IMR-90 (cell line): ENCODE measurements at regions not wholly inside any gene's neighbourhood (a gene's known extent, or its start where the extent isn't known, plus 50 kb on each side); places are given as distances from the start of the nearest gene placed in this dataset.

Experiments used
- ATAC-seq: fragments of 200-7000 bp; cut with Tn5 transposase; 2 replicates; pipeline ENCODE4 v1.9.1; 2020; ENCODE audit warnings: low read depth, mild to moderate bottlenecking, moderate library complexity
- BruUV-seq: library from RNA; stranded (reverse); fragments of 400-500 nt; replicated peaks from 2 replicates; lab custom pipeline; 2021; lab: Mats Ljungman, UMichigan
- CTCF ChIA-PET: fragments of 300-600 bp; formaldehyde crosslinking; extraction: SDS; loops from one replicate; lab custom pipeline; 2021; ENCODE audit warnings: antibody characterized with exemption; lab: Yijun Ruan, JAX
- POLR2A ChIA-PET: fragments of 300-600 bp; sonication (Branson Sonifier 250); formaldehyde crosslinking; loops from one replicate; lab custom pipeline; 2022; ENCODE audit warnings: antibody characterized with exemption; ENCODE audit not compliant: unreplicated experiment; lab: Charles Lee
- DNase-seq: peaks from one replicate; pipeline ENCODE4 v3.0.0; 2013
- H2AFZ ChIP-seq: replicated peaks from 2 replicates; pipeline ENCODE3; 2013; ENCODE audit warnings: low read length, mild to moderate bottlenecking; ENCODE audit not compliant: poor library complexity
- H2AK5ac ChIP-seq: 2 replicates; pipeline ENCODE4 v1.6.1; 2013; ENCODE audit warnings: low read depth, low read length, inconsistent platforms
- H2AK9ac ChIP-seq: replicated peaks from 2 replicates; pipeline ENCODE3; 2013; ENCODE audit warnings: mild to moderate bottlenecking, low read depth, low read length, moderate library complexity; ENCODE audit not compliant: poor library complexity
- H2BK120ac ChIP-seq: 2 replicates; pipeline ENCODE4 v1.6.1; 2013; ENCODE audit warnings: low read depth, low read length, inconsistent platforms
- H2BK15ac ChIP-seq: 3 replicates; pipeline ENCODE4 v1.6.1; 2013; ENCODE audit warnings: low read depth, low read length, inconsistent platforms
- H2BK20ac ChIP-seq: 2 replicates; pipeline ENCODE4 v1.6.1; 2013; ENCODE audit warnings: low read depth, mild to moderate bottlenecking, inconsistent platforms, low read length, moderate library complexity
- H2BK5ac ChIP-seq: 2 replicates; pipeline ENCODE4 v1.6.1; 2013; ENCODE audit warnings: mild to moderate bottlenecking, low read depth, low read length, inconsistent platforms; ENCODE audit not compliant: poor library complexity, severe bottlenecking
- H3K14ac ChIP-seq: replicated peaks from 2 replicates; pipeline ENCODE4 v1.6.1; 2013; ENCODE audit warnings: low read depth, low read length, inconsistent platforms
- H3K18ac ChIP-seq: 2 replicates; pipeline ENCODE4 v1.6.1; 2013; ENCODE audit warnings: low read depth, low read length, control low read depth
- H3K23ac ChIP-seq: 2 replicates; pipeline ENCODE4 v1.6.1; 2013; ENCODE audit warnings: low read depth, low read length, inconsistent platforms
- H3K27ac ChIP-seq: 2 replicates; pipeline ENCODE4 v1.5.1; 2013; ENCODE audit warnings: mild to moderate bottlenecking, control low read depth, low read length; ENCODE audit not compliant: insufficient read depth
- H3K27me3 ChIP-seq: 2 replicates; pipeline ENCODE4 v1.6.1; 2013; ENCODE audit warnings: low read length; ENCODE audit not compliant: control insufficient read depth, insufficient read depth
- H3K36me3 ChIP-seq: 2 replicates; pipeline ENCODE4 v1.6.1; 2013; ENCODE audit warnings: low read length, mixed read lengths; ENCODE audit not compliant: control insufficient read depth, insufficient read depth
- H3K4ac ChIP-seq: 2 replicates; pipeline ENCODE4 v1.6.1; 2013; ENCODE audit warnings: low read depth, low read length, inconsistent platforms
- H3K4me1 ChIP-seq: 2 replicates; pipeline ENCODE4 v1.6.1; 2013; ENCODE audit warnings: low read length, mixed read lengths; ENCODE audit not compliant: control insufficient read depth, insufficient read depth
- H3K4me2 ChIP-seq: 2 replicates; pipeline ENCODE4 v1.6.1; 2013; ENCODE audit warnings: low read depth, mild to moderate bottlenecking, control low read depth, low read length, moderate library complexity
- H3K4me3 ChIP-seq: 2 replicates; pipeline ENCODE4 v1.5.1; 2013; ENCODE audit warnings: low read depth, mild to moderate bottlenecking, control low read depth, low read length, moderate library complexity; ENCODE audit not compliant: insufficient read depth
- H3K56ac ChIP-seq: 2 replicates; pipeline ENCODE4 v1.6.1; 2013; ENCODE audit warnings: low read length, inconsistent platforms; ENCODE audit not compliant: insufficient read depth; ENCODE audit errors: extremely low read depth
- H3K79me1 ChIP-seq, 2 experiments: 2 replicates each; pipeline ENCODE4 v1.6.1; 2013; ENCODE audit warnings: low read length in 2 of 2, inconsistent platforms in 1 of 2, low read depth in 1 of 2
- H3K9ac ChIP-seq: 2 replicates; pipeline ENCODE4 v1.6.1; 2013; ENCODE audit warnings: low read depth, low read length, control low read depth
- H3K9me1 ChIP-seq: 2 replicates; pipeline ENCODE4 v1.6.1; 2013; ENCODE audit warnings: low read length, inconsistent platforms; ENCODE audit not compliant: insufficient read depth
- H3K9me3 ChIP-seq: 2 replicates; pipeline ENCODE4 v1.6.1; 2013; ENCODE audit warnings: low read length; ENCODE audit not compliant: control insufficient read depth, insufficient read depth
- H4K20me1 ChIP-seq: 2 replicates; pipeline ENCODE4 v1.6.1; 2013; ENCODE audit warnings: low read length, inconsistent platforms; ENCODE audit not compliant: insufficient read depth
- H4K5ac ChIP-seq: 2 replicates; pipeline ENCODE4 v1.6.1; 2013; ENCODE audit warnings: mild to moderate bottlenecking, low read depth, low read length, control low read depth
- H4K8ac ChIP-seq, 2 experiments: 2 replicates each; pipeline ENCODE4 v1.6.1; 2013; ENCODE audit warnings: low read depth in 2 of 2, low read length in 2 of 2, control low read depth in 1 of 2, inconsistent platforms in 1 of 2
- H4K91ac ChIP-seq: 2 replicates; pipeline ENCODE4 v1.6.1; 2013; ENCODE audit warnings: low read depth, low read length, inconsistent platforms; ENCODE audit not compliant: insufficient read depth
- BHLHE40 ChIP-seq: fragments of 150-350 bp; IDR thresholded peaks from 2 replicates; pipeline ENCODE4 v1.6.1; 2016; ENCODE audit warnings: mild to moderate bottlenecking, low read depth, low read length
- CEBPB ChIP-seq: IDR thresholded peaks from 2 replicates; pipeline ENCODE4 v1.6.1; 2012; ENCODE audit warnings: low read depth, low read length, improper control_type of control experiment
- CHD1 ChIP-seq: IDR thresholded peaks from 2 replicates; pipeline ENCODE4 v1.6.1; 2012; ENCODE audit warnings: low read depth, low read length, improper control_type of control experiment
- CTCF ChIP-seq: conservative IDR thresholded peaks from 2 replicates; pipeline ENCODE4 v1.5.1; 2012; ENCODE audit warnings: mild to moderate bottlenecking, low read depth, low read length, improper control_type of control experiment
- ELK1 ChIP-seq: fragments of 150-350 bp; IDR thresholded peaks from 2 replicates; pipeline ENCODE4 v1.6.1; 2016; ENCODE audit warnings: low read depth, mild to moderate bottlenecking, low read length, moderate library complexity, borderline replicate concordance
- FOS ChIP-seq: fragments of 150-350 bp; IDR thresholded peaks from 2 replicates; pipeline ENCODE4 v1.6.1; 2016; ENCODE audit warnings: low read depth, low read length
- MAFK ChIP-seq: IDR thresholded peaks from 2 replicates; pipeline ENCODE4 v1.6.1; 2012; ENCODE audit warnings: low read depth, low read length, improper control_type of control experiment
- MAZ ChIP-seq: IDR thresholded peaks from 2 replicates; pipeline ENCODE4 v1.6.1; 2012; ENCODE audit warnings: low read depth, mild to moderate bottlenecking, low read length, improper control_type of control experiment, moderate library complexity, borderline replicate concordance
- MXI1 ChIP-seq: IDR thresholded peaks from 2 replicates; pipeline ENCODE4 v1.6.1; 2012; ENCODE audit warnings: low read depth, mild to moderate bottlenecking, low read length, moderate library complexity, borderline replicate concordance
- NFE2L2 ChIP-seq: fragments of 150-350 bp; IDR thresholded peaks from 2 replicates; pipeline ENCODE4 v1.6.1; 2016; ENCODE audit warnings: low read depth, mild to moderate bottlenecking, low read length
- POLR2A ChIP-seq: IDR thresholded peaks from 2 replicates; pipeline ENCODE4 v1.6.1; 2012; ENCODE audit warnings: mild to moderate bottlenecking, low read depth, low read length
- RAD21 ChIP-seq: IDR thresholded peaks from 2 replicates; pipeline ENCODE4 v1.6.1; 2012; ENCODE audit warnings: low read length, improper control_type of control experiment
- RCOR1 ChIP-seq: IDR thresholded peaks from 2 replicates; pipeline ENCODE4 v1.6.1; 2012; ENCODE audit warnings: mild to moderate bottlenecking, low read length, improper control_type of control experiment; ENCODE audit not compliant: insufficient replicate concordance
- RFX5 ChIP-seq: IDR thresholded peaks from 2 replicates; pipeline ENCODE4 v1.8.0; 2012; ENCODE audit warnings: low read depth, mild to moderate bottlenecking, low read length, moderate library complexity
- SMC3 ChIP-seq: fragments of 150-350 bp; IDR thresholded peaks from 2 replicates; pipeline ENCODE4 v1.6.1; 2016; ENCODE audit warnings: low read depth, mild to moderate bottlenecking, antibody characterized with exemption, low read length, moderate library complexity
- USF2 ChIP-seq: fragments of 150-350 bp; IDR thresholded peaks from 2 replicates; pipeline ENCODE4 v1.6.1; 2017; ENCODE audit warnings: mild to moderate bottlenecking, antibody characterized with exemption, low read length, low read depth
- WGBS, 2 experiments: methylation state at CpG; one replicate each; pipeline versions ENCODE4 v1.1.5 to v1.1.7; 2013; ENCODE audit warnings: missing lambda C conversion rate in 2 of 2; ENCODE audit not compliant: insufficient read length in 1 of 2; ENCODE audit errors: extremely low coverage in 2 of 2; 5-methylcytosine and 5-hydroxymethylcytosine counted together
- dilution Hi-C: fragments of 300-500 bp; cut with HindIII; formaldehyde crosslinking; loops from one replicate; pipeline ENCODE4 v1.14.3; 2018; ENCODE audit warnings: low sequenced_read_pairs; ENCODE audit not compliant: unreplicated experiment
- in situ Hi-C: fragments of 300-500 bp; cut with MboI; formaldehyde crosslinking; loops from 3 replicates; pipeline ENCODE4 v1.14.3; 2019; ENCODE audit warnings: low sequenced_read_pairs, inconsistent platforms, mixed read lengths
- intact Hi-C: fragments of 100-400 bp; cut with micrococcal nuclease; formaldehyde crosslinking; loops from 2 replicates; pipeline ENCODE4 v1.10.0; 2022

- no peak overlapping the region for H3K4ac ChIP-seq
- no peaks in the 10 kb centered on the region for H3K79me1 ChIP-seq
- POLR2A ChIA-PET: no interaction called here
- no peak for TF ChIP-seq USF2
- no peak for TF ChIP-seq FOS
- no peak for TF ChIP-seq SMC3
- no peak for TF ChIP-seq CHD1
- TF ChIP-seq ELK1: no peak
- no peak for TF ChIP-seq BHLHE40
- no peak for TF ChIP-seq CTCF
- no peak for TF ChIP-seq POLR2A
- no peak for TF ChIP-seq CEBPB
- TF ChIP-seq RCOR1: no peak
- TF ChIP-seq RFX5: no peak
- no peak for TF ChIP-seq RAD21
- TF ChIP-seq MXI1: no peak
- no peak for TF ChIP-seq MAFK
- TF ChIP-seq NFE2L2: no peak
- no peak for TF ChIP-seq MAZ
- no peaks in the 10 kb centered on the region for H3K36me3 ChIP-seq
- H3K9me1 ChIP-seq: no peaks in the 10 kb centered on the region
- H4K91ac ChIP-seq: no peak overlapping the region
- dilution Hi-C loops (no loop called here), intact Hi-C loops (no loop called here), in situ Hi-C loops (no loop called here)
- no peak overlapping the region for H3K9ac ChIP-seq
- no peak overlapping the region for H4K5ac ChIP-seq
- peaks cover 8% of the 10 kb centered on the region for H3K27me3 ChIP-seq
- H3K4me1 ChIP-seq: peaks cover 4% of the 10 kb centered on the region; the same call in 1 of the 2 replicates
- H2BK20ac ChIP-seq: no peak overlapping the region
- no peak overlapping the region for H3K56ac ChIP-seq
- ATAC-seq: no peak
- no peak overlapping the region for H3K4me2 ChIP-seq
- no peak overlapping the region for H3K14ac ChIP-seq
- H2AFZ ChIP-seq: no peak overlapping the region
- no peak overlapping the region for H2BK120ac ChIP-seq
- no peak overlapping the region for H3K18ac ChIP-seq
- CTCF ChIA-PET: no interaction called here
- no peak overlapping the region for H2BK5ac ChIP-seq
- H4K8ac ChIP-seq: no peak overlapping the region
- no peak for DNase-seq
- H4K20me1 ChIP-seq: no peaks in the 10 kb centered on the region
- H2BK15ac ChIP-seq: no peak overlapping the region
- no peak overlapping the region for H2AK9ac ChIP-seq
- WGBS, 2 experiments: 80% methylated on average over 1 of the region's 1 CpG; no CpG with 5 or more reads in 1 of the 2 experiments
- H2AK5ac ChIP-seq: no peak overlapping the region
- BruUV-seq: no TSS peak
- H3K23ac ChIP-seq: no peak overlapping the region
- no peaks in the 10 kb centered on the region for H3K9me3 ChIP-seq
- no peak overlapping the region for H3K4me3 ChIP-seq
- H3K27ac ChIP-seq: no peak overlapping the region
These were observed 60.3 kb upstream of the CFAP161 start for GRCh38 chr15:81073801-81074200.
